Parathyroid adenoma (tissue), 2 donors: ENCODE measurements at regions not wholly inside any gene's neighbourhood (a gene's known extent, or its start where the extent isn't known, plus 50 kb on each side); places are given as distances from the start of the nearest gene placed in this dataset.

Source experiments
- H2AFZ ChIP-seq: fragments of 300-600 bp; sonication (generic); one replicate; pipeline ENCODE4 v1.7.0; 2017; ENCODE audit warnings: antibody characterized with exemption, mild to moderate bottlenecking
- H3K27ac ChIP-seq: fragments of 300-600 bp; sonication (generic); one replicate; pipeline ENCODE4 v1.7.0; 2017
- H3K27me3 ChIP-seq: fragments of 300-600 bp; sonication (generic); one replicate; pipeline ENCODE4 v1.7.0; 2017; ENCODE audit warnings: low read length; ENCODE audit not compliant: control insufficient read depth, insufficient read depth
- H3K36me3 ChIP-seq: fragments of 300-600 bp; sonication (generic); one replicate; pipeline ENCODE4 v1.7.0; 2017; ENCODE audit warnings: low read length; ENCODE audit not compliant: control insufficient read depth, insufficient read depth
- H3K4me1 ChIP-seq: fragments of 300-600 bp; sonication (generic); one replicate; pipeline ENCODE4 v1.7.0; 2017; ENCODE audit warnings: control low read depth
- H3K4me2 ChIP-seq: fragments of 300-600 bp; sonication (generic); one replicate; pipeline ENCODE4 v1.7.0; 2017; ENCODE audit warnings: low read length
- H3K4me3 ChIP-seq: fragments of 300-600 bp; sonication (generic); one replicate; pipeline ENCODE4 v1.7.0; 2017; ENCODE audit warnings: low read depth, low read length
- H3K79me2 ChIP-seq: fragments of 300-600 bp; sonication (generic); one replicate; pipeline ENCODE4 v1.7.0; 2017; ENCODE audit warnings: control low read depth
- H3K9ac ChIP-seq: fragments of 300-600 bp; sonication (generic); one replicate; pipeline ENCODE4 v1.7.0; 2017; ENCODE audit warnings: mild to moderate bottlenecking
- H3K9me3 ChIP-seq: fragments of 300-600 bp; sonication (generic); one replicate; pipeline ENCODE4 v1.7.0; 2017; ENCODE audit warnings: low read length; ENCODE audit not compliant: control insufficient read depth
- CTCF ChIP-seq: fragments of 300-600 bp; sonication (generic); IDR thresholded peaks from one replicate; pipeline ENCODE4 v1.7.0; 2017; ENCODE audit warnings: antibody characterized with exemption, mild to moderate bottlenecking
- donor health status: primary hyperparathyroidism.

- H3K9me3 ChIP-seq: no peaks in the 10 kb centered on the region
Measured at GRCh38 chr4:119739796-119740195, 111.2 kb upstream of the PDE5A start.

GRCh38 chr4:119738901-119739300 is 110.3 kb upstream of the PDE5A start:
- Histone ChIP-seq H3K36me3 (no peaks in the 10 kb centered on the region), H3K27ac (no peak overlapping the region), H3K4me3 (no peak overlapping the region), H3K9ac (no peak overlapping the region), H3K4me2 (peak overlapping the region; percentile 0), H3K4me1 (no peaks in the 10 kb centered on the region), H3K79me2 (no peaks in the 10 kb centered on the region), H3K9me3 (no peaks in the 10 kb centered on the region), H2AFZ (no peak overlapping the region), H3K27me3 (no peaks in the 10 kb centered on the region)
- no peak for TF ChIP-seq CTCF

More at GRCh38 chr4:119739796-119740195, 111.2 kb upstream of the PDE5A start:
- Histone ChIP-seq H3K4me2 (no peak overlapping the region), H3K27me3 (no peaks in the 10 kb centered on the region), H3K27ac (no peak overlapping the region), H3K9ac (no peak overlapping the region), H2AFZ (no peak overlapping the region), H3K4me3 (no peak overlapping the region), H3K36me3 (no peaks in the 10 kb centered on the region), H3K79me2 (no peaks in the 10 kb centered on the region), H3K4me1 (no peaks in the 10 kb centered on the region)
- TF ChIP-seq CTCF: no peak

GRCh38 chr4:119736559-119736958 is 108.0 kb upstream of the PDE5A start:
- H3K27ac ChIP-seq: no peak overlapping the region
- H3K36me3 ChIP-seq: no peaks in the 10 kb centered on the region
- no peak overlapping the region for H3K4me2 ChIP-seq
- no peaks in the 10 kb centered on the region for H3K9me3 ChIP-seq
- no peak overlapping the region for H2AFZ ChIP-seq
- no peaks in the 10 kb centered on the region for H3K79me2 ChIP-seq
- no peaks in the 10 kb centered on the region for H3K27me3 ChIP-seq
- H3K4me3 ChIP-seq: no peak overlapping the region
- TF ChIP-seq CTCF: no peak
- H3K9ac ChIP-seq: no peak overlapping the region
- H3K4me1 ChIP-seq: no peaks in the 10 kb centered on the region

- Histone ChIP-seq H2AFZ (peak overlapping the region; percentile 42), H3K9me3 (no peaks in the 10 kb centered on the region), H3K27me3 (no peaks in the 10 kb centered on the region), H3K36me3 (no peaks in the 10 kb centered on the region), H3K4me2 (peak overlapping the region; percentile 47), H3K79me2 (no peaks in the 10 kb centered on the region), H3K27ac (no peak overlapping the region), H3K4me1 (no peaks in the 10 kb centered on the region), H3K9ac (no peak overlapping the region), H3K4me3 (peak overlapping the region; percentile 23)
- no peak for TF ChIP-seq CTCF
Measured at GRCh38 chr4:119735165-119735651, 106.6 kb upstream of the PDE5A start.

- no peak overlapping the region for H3K4me2 ChIP-seq
- no peaks in the 10 kb centered on the region for H3K27me3 ChIP-seq
- no peaks in the 10 kb centered on the region for H3K4me1 ChIP-seq
- H3K36me3 ChIP-seq: no peaks in the 10 kb centered on the region
- TF ChIP-seq CTCF: no peak
- H3K79me2 ChIP-seq: no peaks in the 10 kb centered on the region
- H2AFZ ChIP-seq: no peak overlapping the region
- no peak overlapping the region for H3K27ac ChIP-seq
- no peak overlapping the region for H3K4me3 ChIP-seq
- H3K9ac ChIP-seq: no peak overlapping the region
- H3K9me3 ChIP-seq: no peaks in the 10 kb centered on the region
Measured at GRCh38 chr4:119733431-119733830, 104.8 kb upstream of the PDE5A start.
